ENCODE measurements at regions not wholly inside any gene's neighbourhood (a gene's known extent, or its start where the extent isn't known, plus 50 kb on each side); places are given as distances from the start of the nearest gene placed in this dataset.

- Histone ChIP-seq H4K91ac (ENCODE audit: low read depth, low read length, poor library complexity) (no peak overlapping the region), H3K79me1 (ENCODE audit: low read depth, low read length) (no peaks in the 10 kb centered on the region), H3K4me3 (ENCODE audit: low read length in 2 of 2) (no peak overlapping the region), H3K9ac (ENCODE audit: low read depth, low read length, poor library complexity) (no peak overlapping the region), H3K27me3 (ENCODE audit: control insufficient read depth in 3 of 3, insufficient read depth in 3 of 3, low read depth in 1 of 3, low read length in 3 of 3) (no peaks in the 10 kb centered on the region), H2AFZ (ENCODE audit: low read length) (no peak overlapping the region), H3K27ac (replicated peaks; ENCODE audit: low read length) (no peak overlapping the region), H2BK15ac (ENCODE audit: low read length) (no peak overlapping the region), H3K36me3 (replicated peaks in 1 of 2; ENCODE audit: control insufficient read depth in 2 of 2, insufficient read depth in 2 of 2, low read length in 2 of 2) (no peaks in the 10 kb centered on the region), H2AK5ac (ENCODE audit: low read depth, low read length) (no peak overlapping the region), H4K8ac (ENCODE audit: low read depth, low read length) (no peak overlapping the region), H3K23ac (ENCODE audit: low read depth, low read length, poor library complexity) (no peak overlapping the region), H2BK12ac (ENCODE audit: low read length) (no peak overlapping the region), H2BK120ac (ENCODE audit: low read depth, low read length) (no peak overlapping the region), H3K4ac (ENCODE audit: low read length) (no peak overlapping the region), H3K14ac (ENCODE audit: low read length) (no peak overlapping the region), H3K4me1 (ENCODE audit: control insufficient read depth in 2 of 2, insufficient read depth in 1 of 2, low read depth in 1 of 2, low read length in 2 of 2) (no peaks in the 10 kb centered on the region), H3K4me2 (ENCODE audit: insufficient read depth, low read length, poor library complexity, severe bottlenecking) (no peak overlapping the region), H3K18ac (ENCODE audit: low read length) (no peak overlapping the region), H2BK5ac (ENCODE audit: low read length) (no peak overlapping the region), H3K9me3 (replicated peaks in 1 of 2; ENCODE audit: control insufficient read depth in 2 of 2, insufficient read depth in 1 of 2, low read depth in 1 of 2, low read length in 2 of 2) (peaks cover 2% of the 10 kb centered on the region in 2 donors)
- no CpG with 5 or more reads among the region's 3 CpGs for WGBS, 2 donors (ENCODE audit: extremely low coverage in 2 of 2, insufficient read length in 2 of 2, insufficient replicate concordance in 1 of 2)
- DNase-seq (ENCODE audit: low spot score) = no peak
These were observed 331.5 kb downstream of the PRDM2 start for GRCh38 chr1:14031461-14031860.

DNA sequence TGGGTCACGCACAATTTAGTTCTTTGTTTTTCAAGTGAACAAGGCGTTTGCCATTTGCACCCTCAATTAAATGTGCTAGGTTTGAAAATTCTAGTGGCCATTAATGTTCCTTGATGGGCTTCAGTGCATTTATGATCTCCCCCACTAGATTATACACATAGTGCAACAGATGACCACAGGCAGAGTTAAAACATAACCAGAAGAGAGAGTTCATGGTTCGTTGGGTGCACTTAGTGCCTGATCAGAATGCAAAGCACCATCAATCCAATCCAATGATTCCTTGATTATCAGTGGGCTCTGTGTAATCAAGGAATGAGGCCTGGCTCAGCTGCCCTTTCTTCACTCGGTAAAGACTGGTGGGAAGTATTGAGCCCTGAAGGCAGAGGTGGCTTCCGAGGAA, 334.5 kb downstream of the PRDM2 start:
- Histone ChIP-seq H3K27me3 (ENCODE audit: control insufficient read depth in 3 of 3, insufficient read depth in 3 of 3, low read depth in 1 of 3, low read length in 3 of 3) (peaks cover 0 to 4% (median 0%) of the 10 kb centered on the region in 3 experiments), H2BK12ac (ENCODE audit: low read length) (no peak overlapping the region)
- WGBS, 2 donors (ENCODE audit: extremely low coverage in 2 of 2, insufficient read length in 2 of 2, insufficient replicate concordance in 1 of 2) = no CpG with 5 or more reads among the region's 5 CpGs

GRCh38 chr1:14037101-14037847, 337.3 kb downstream of the PRDM2 start:
- Histone ChIP-seq H3K27ac (replicated peaks; ENCODE audit: low read length) (no peak overlapping the region), H2AK5ac (ENCODE audit: low read depth, low read length) (no peak overlapping the region), H3K27me3 (ENCODE audit: control insufficient read depth in 3 of 3, insufficient read depth in 3 of 3, low read depth in 1 of 3, low read length in 3 of 3) (peaks cover 0 to 4% (median 0%) of the 10 kb centered on the region in 3 experiments), H3K14ac (ENCODE audit: low read length) (no peak overlapping the region), H2BK12ac (ENCODE audit: low read length) (no peak overlapping the region), H2BK5ac (ENCODE audit: low read length) (no peak overlapping the region), H3K4ac (ENCODE audit: low read length) (no peak overlapping the region), H3K9me3 (replicated peaks in 1 of 2; ENCODE audit: control insufficient read depth in 2 of 2, insufficient read depth in 1 of 2, low read depth in 1 of 2, low read length in 2 of 2) (peaks cover 2 to 3% of the 10 kb centered on the region in 2 donors), H3K79me1 (ENCODE audit: low read depth, low read length) (no peaks in the 10 kb centered on the region), H4K91ac (ENCODE audit: low read depth, low read length, poor library complexity) (no peak overlapping the region), H4K8ac (ENCODE audit: low read depth, low read length) (no peak overlapping the region), H3K36me3 (replicated peaks in 1 of 2; ENCODE audit: control insufficient read depth in 2 of 2, insufficient read depth in 2 of 2, low read length in 2 of 2) (no peaks in the 10 kb centered on the region), H2BK15ac (ENCODE audit: low read length) (no peak overlapping the region), H3K4me3 (ENCODE audit: low read length in 2 of 2) (no peak overlapping the region), H3K18ac (ENCODE audit: low read length) (no peak overlapping the region), H3K4me1 (ENCODE audit: control insufficient read depth in 2 of 2, insufficient read depth in 1 of 2, low read depth in 1 of 2, low read length in 2 of 2) (no peaks in the 10 kb centered on the region), H2AFZ (ENCODE audit: low read length) (no peak overlapping the region), H2BK120ac (ENCODE audit: low read depth, low read length) (no peak overlapping the region), H3K9ac (ENCODE audit: low read depth, low read length, poor library complexity) (no peak overlapping the region), H3K23ac (ENCODE audit: low read depth, low read length, poor library complexity) (no peak overlapping the region), H3K4me2 (ENCODE audit: insufficient read depth, low read length, poor library complexity, severe bottlenecking) (no peak overlapping the region)
- no peak for DNase-seq (ENCODE audit: low spot score)
- no CpG with 5 or more reads among the region's 6 CpGs for WGBS, 2 donors (ENCODE audit: extremely low coverage in 2 of 2, insufficient read length in 2 of 2, insufficient replicate concordance in 1 of 2)

More for the DNA sequence above, 334.5 kb downstream of the PRDM2 start:
- no peak overlapping the region for H3K4me2 ChIP-seq (ENCODE audit: insufficient read depth, low read length, poor library complexity, severe bottlenecking)
- H3K4me3 ChIP-seq (ENCODE audit: low read length in 2 of 2) = no peak overlapping the region
- no peak overlapping the region for H3K18ac ChIP-seq (ENCODE audit: low read length)
- no peak overlapping the region for H3K14ac ChIP-seq (ENCODE audit: low read length)
- H3K27ac ChIP-seq (replicated peaks; ENCODE audit: low read length) = no peak overlapping the region
- H2BK120ac ChIP-seq (ENCODE audit: low read depth, low read length) = no peak overlapping the region
- H2BK5ac ChIP-seq (ENCODE audit: low read length) = no peak overlapping the region
- H2AK5ac ChIP-seq (ENCODE audit: low read depth, low read length) = no peak overlapping the region
- no peak overlapping the region for H2AFZ ChIP-seq (ENCODE audit: low read length)
- H3K4ac ChIP-seq (ENCODE audit: low read length) = no peak overlapping the region
- H3K4me1 ChIP-seq (ENCODE audit: control insufficient read depth in 2 of 2, insufficient read depth in 1 of 2, low read depth in 1 of 2, low read length in 2 of 2) = no peaks in the 10 kb centered on the region
- DNase-seq (ENCODE audit: low spot score) = no peak
- H4K8ac ChIP-seq (ENCODE audit: low read depth, low read length) = no peak overlapping the region
- peaks cover 2% of the 10 kb centered on the region in 2 donors for H3K9me3 ChIP-seq (replicated peaks in 1 of 2; ENCODE audit: control insufficient read depth in 2 of 2, insufficient read depth in 1 of 2, low read depth in 1 of 2, low read length in 2 of 2)
- no peak overlapping the region for H3K23ac ChIP-seq (ENCODE audit: low read depth, low read length, poor library complexity)
- H2BK15ac ChIP-seq (ENCODE audit: low read length) = no peak overlapping the region
- H3K9ac ChIP-seq (ENCODE audit: low read depth, low read length, poor library complexity) = no peak overlapping the region
- no peaks in the 10 kb centered on the region for H3K36me3 ChIP-seq (replicated peaks in 1 of 2; ENCODE audit: control insufficient read depth in 2 of 2, insufficient read depth in 2 of 2, low read length in 2 of 2)
- H4K91ac ChIP-seq (ENCODE audit: low read depth, low read length, poor library complexity) = no peak overlapping the region
- H3K79me1 ChIP-seq (ENCODE audit: low read depth, low read length) = no peaks in the 10 kb centered on the region

- H4K91ac ChIP-seq (ENCODE audit: low read depth, low read length, poor library complexity) = no peak overlapping the region
- H2AFZ ChIP-seq (ENCODE audit: low read length) = no peak overlapping the region
- H2BK5ac ChIP-seq (ENCODE audit: low read length) = no peak overlapping the region
- no peak overlapping the region for H4K8ac ChIP-seq (ENCODE audit: low read depth, low read length)
- no peak overlapping the region for H3K4me3 ChIP-seq (ENCODE audit: low read length in 2 of 2)
- H3K4me1 ChIP-seq (ENCODE audit: control insufficient read depth in 2 of 2, insufficient read depth in 1 of 2, low read depth in 1 of 2, low read length in 2 of 2) = no peaks in the 10 kb centered on the region
- no peak overlapping the region for H2AK5ac ChIP-seq (ENCODE audit: low read depth, low read length)
- H2BK120ac ChIP-seq (ENCODE audit: low read depth, low read length) = no peak overlapping the region
- H2BK15ac ChIP-seq (ENCODE audit: low read length) = no peak overlapping the region
- no peak overlapping the region for H3K23ac ChIP-seq (ENCODE audit: low read depth, low read length, poor library complexity)
- H3K36me3 ChIP-seq (replicated peaks in 1 of 2; ENCODE audit: control insufficient read depth in 2 of 2, insufficient read depth in 2 of 2, low read length in 2 of 2) = no peaks in the 10 kb centered on the region
- H3K4ac ChIP-seq (ENCODE audit: low read length) = no peak overlapping the region
- H3K14ac ChIP-seq (ENCODE audit: low read length) = no peak overlapping the region
- peaks cover 0 to 2% of the 10 kb centered on the region in 2 donors for H3K9me3 ChIP-seq (replicated peaks in 1 of 2; ENCODE audit: control insufficient read depth in 2 of 2, insufficient read depth in 1 of 2, low read depth in 1 of 2, low read length in 2 of 2)
- peaks cover 0 to 4% (median 0%) of the 10 kb centered on the region in 3 experiments for H3K27me3 ChIP-seq (ENCODE audit: control insufficient read depth in 3 of 3, insufficient read depth in 3 of 3, low read depth in 1 of 3, low read length in 3 of 3)
- no peak overlapping the region for H2BK12ac ChIP-seq (ENCODE audit: low read length)
- no CpG with 5 or more reads among the region's 11 CpGs for WGBS, 2 donors (ENCODE audit: extremely low coverage in 2 of 2, insufficient read length in 2 of 2, insufficient replicate concordance in 1 of 2)
- H3K9ac ChIP-seq (ENCODE audit: low read depth, low read length, poor library complexity) = no peak overlapping the region
- H3K79me1 ChIP-seq (ENCODE audit: low read depth, low read length) = no peaks in the 10 kb centered on the region
- no peak overlapping the region for H3K18ac ChIP-seq (ENCODE audit: low read length)
- DNase-seq (ENCODE audit: low spot score) = no peak
- H3K4me2 ChIP-seq (ENCODE audit: insufficient read depth, low read length, poor library complexity, severe bottlenecking) = no peak overlapping the region
- no peak overlapping the region for H3K27ac ChIP-seq (replicated peaks; ENCODE audit: low read length)
These were observed 339.8 kb downstream of the PRDM2 start for GRCh38 chr1:14039582-14040430.
